Suprapubic skin (tissue), 3 donors: ENCODE measurements at regions not wholly inside any gene's neighbourhood (a gene's known extent, or its start where the extent isn't known, plus 50 kb on each side); places are given as distances from the start of the nearest gene placed in this dataset.

ENCODE experiments used
- EP300 ChIP-seq: sonication (generic); formaldehyde crosslinking; IDR thresholded peaks from one replicate; pipeline ENCODE4 v1.6.1; 2017; ENCODE audit warnings: antibody characterized with exemption
- POLR2A ChIP-seq, 2 donors: fragments of 450-650 bp; IDR thresholded peaks; one replicate each; pipeline ENCODE4 v1.6.1; 2017; ENCODE audit warnings: antibody characterized with exemption in 2 of 2, mild to moderate bottlenecking in 2 of 2, moderate library complexity in 2 of 2
- TF ChIP-seq, protein P1 (sequence below), 2 donors: fragments of 200-600 bp in 1 of 2; fragments of 450-650 bp in 1 of 2; sonication (generic) in 1 of 2; IDR thresholded peaks; one replicate each; pipeline ENCODE4 v1.5.1; 2016 to 2019; ENCODE audit warnings: antibody characterized with exemption in 2 of 2, mild to moderate bottlenecking in 1 of 2, moderate library complexity in 1 of 2

DNA sequence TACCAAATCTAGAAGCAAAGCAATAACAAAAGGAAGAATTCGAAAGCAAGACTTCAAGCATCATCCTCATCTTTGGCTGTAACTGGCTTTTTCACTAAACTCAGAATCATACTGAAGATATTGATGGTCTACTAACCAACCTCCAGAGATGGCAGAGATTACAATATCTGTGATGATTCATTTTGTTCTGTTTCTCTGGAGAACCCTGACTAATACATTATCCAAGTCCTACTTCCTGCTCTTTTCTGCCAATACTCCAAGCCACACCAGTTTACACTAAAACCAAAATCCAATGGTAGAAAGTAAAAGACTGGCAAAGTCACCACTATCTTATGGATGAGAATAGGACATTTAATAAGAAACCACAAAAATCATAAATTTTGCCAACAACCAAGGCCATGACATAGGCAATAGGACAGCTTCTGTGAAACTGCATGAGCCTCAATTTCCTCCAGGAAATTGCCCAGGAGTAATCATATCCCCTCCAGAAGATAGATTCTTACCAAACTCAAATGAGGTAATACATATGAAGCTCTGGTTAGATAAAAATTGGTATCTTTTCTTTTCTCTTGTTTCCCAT lies 159.8 kb downstream of the METTL4 start:
- TF ChIP-seq, protein P1, sequence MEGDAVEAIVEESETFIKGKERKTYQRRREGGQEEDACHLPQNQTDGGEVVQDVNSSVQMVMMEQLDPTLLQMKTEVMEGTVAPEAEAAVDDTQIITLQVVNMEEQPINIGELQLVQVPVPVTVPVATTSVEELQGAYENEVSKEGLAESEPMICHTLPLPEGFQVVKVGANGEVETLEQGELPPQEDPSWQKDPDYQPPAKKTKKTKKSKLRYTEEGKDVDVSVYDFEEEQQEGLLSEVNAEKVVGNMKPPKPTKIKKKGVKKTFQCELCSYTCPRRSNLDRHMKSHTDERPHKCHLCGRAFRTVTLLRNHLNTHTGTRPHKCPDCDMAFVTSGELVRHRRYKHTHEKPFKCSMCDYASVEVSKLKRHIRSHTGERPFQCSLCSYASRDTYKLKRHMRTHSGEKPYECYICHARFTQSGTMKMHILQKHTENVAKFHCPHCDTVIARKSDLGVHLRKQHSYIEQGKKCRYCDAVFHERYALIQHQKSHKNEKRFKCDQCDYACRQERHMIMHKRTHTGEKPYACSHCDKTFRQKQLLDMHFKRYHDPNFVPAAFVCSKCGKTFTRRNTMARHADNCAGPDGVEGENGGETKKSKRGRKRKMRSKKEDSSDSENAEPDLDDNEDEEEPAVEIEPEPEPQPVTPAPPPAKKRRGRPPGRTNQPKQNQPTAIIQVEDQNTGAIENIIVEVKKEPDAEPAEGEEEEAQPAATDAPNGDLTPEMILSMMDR (IDR thresholded peaks at IDR 0.05) = no peak
- TF ChIP-seq POLR2A (IDR thresholded peaks at IDR 0.05) = no peak
- TF ChIP-seq EP300 = no peak
